K562 (cell line): ENCODE measurements at regions not wholly inside any gene's neighbourhood (a gene's known extent, or its start where the extent isn't known, plus 50 kb on each side); places are given as distances from the start of the nearest gene placed in this dataset.

Experiments
- ELF4 ChIP-seq: fragments of 450-650 bp; formaldehyde crosslinking; IDR thresholded peaks from 2 replicates; pipeline ENCODE4 v1.4.0; 2022; ENCODE audit warnings: missing genetic modification characterization
- RB1 ChIP-seq: fragments of 450-650 bp; IDR thresholded peaks from 2 replicates; pipeline ENCODE4 v1.6.1; 2017; ENCODE audit warnings: low read depth, mild to moderate bottlenecking
- REST ChIP-seq, 2 experiments: fragments of 450-650 bp; formaldehyde crosslinking in 1 of 2; IDR thresholded peaks; 2 replicates each; pipeline versions ENCODE4 v1.4.0 to v1.6.1; 2014 to 2020; ENCODE audit warnings: mild to moderate bottlenecking in 2 of 2, borderline replicate concordance in 1 of 2, low read depth in 1 of 2
- SMC3 ChIP-seq: conservative IDR thresholded peaks from 2 replicates; pipeline ENCODE4 v1.6.1; 2011; ENCODE audit warnings: low read depth, low read length, improper control_type of control experiment; ENCODE audit not compliant: insufficient read depth
- TF ChIP-seq, protein P1 (sequence below), 2 experiments: fragments of 450-650 bp in 1 of 2; sonication (generic) in 1 of 2; formaldehyde crosslinking; conservative IDR thresholded peaks; 2 replicates each; pipeline versions ENCODE4 v1.4.0 to v1.8.1; 2020 to 2022; ENCODE audit warnings: mild to moderate bottlenecking in 1 of 2, missing genetic modification reagents in 1 of 2

DNA sequence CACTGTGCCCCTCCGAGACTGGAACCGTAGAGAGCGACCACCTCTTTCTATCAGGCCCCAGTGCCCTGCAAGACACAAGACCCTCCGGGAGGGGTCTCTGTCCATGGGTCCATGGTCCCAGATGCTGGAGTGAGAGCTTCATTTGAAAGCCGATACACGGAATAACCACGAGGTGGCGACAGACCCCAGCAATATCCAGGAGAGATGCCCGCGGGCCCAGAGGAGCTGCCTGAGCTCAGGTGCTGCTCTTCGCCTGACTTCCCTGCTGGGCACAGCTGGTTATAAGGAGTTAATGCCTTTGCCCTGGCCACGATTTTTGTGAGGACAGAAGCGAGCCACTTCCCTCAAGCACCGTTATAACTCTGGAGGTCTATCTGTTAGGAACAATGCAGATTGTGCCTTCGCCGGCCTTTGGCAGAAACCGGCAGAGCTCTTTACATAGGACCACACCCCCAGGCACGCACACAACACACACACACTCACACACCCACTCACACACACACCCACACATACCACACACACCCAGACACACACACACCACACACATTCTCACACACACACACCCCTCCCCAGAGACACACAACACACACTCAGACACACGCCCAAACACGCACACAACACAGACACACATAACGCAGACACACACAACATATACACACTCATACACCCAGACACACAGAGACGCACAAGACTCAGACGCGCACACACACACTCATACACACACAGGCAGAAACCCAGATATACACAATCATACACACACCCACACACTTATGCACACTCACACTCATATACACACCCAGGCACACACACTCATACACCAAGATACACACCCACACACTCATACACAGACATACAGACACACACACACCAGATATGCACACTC, 436.4 kb downstream of the SOX9 start (continued):
- TF ChIP-seq REST (IDR thresholded peaks at IDR 0.05; ENCODE audit: borderline replicate concordance) (peak; percentile 51; the same call in 1 of the 2 replicates), REST (CRISPR knock-in tag; IDR thresholded peaks at IDR 0.05; ENCODE audit: low read depth) (no peak), ELF4 (CRISPR knock-in tag) (peak; percentile 19; the same call in 1 of the 2 replicates), RB1 (0 out of 2 replicates have a peak, but pooled peaks have one; percentile 24), SMC3 (peak; percentile 53)
- TF ChIP-seq, protein P1, sequence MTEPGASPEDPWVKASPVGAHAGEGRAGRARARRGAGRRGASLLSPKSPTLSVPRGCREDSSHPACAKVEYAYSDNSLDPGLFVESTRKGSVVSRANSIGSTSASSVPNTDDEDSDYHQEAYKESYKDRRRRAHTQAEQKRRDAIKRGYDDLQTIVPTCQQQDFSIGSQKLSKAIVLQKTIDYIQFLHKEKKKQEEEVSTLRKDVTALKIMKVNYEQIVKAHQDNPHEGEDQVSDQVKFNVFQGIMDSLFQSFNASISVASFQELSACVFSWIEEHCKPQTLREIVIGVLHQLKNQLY (CRISPR knock-in tag; conservative IDR thresholded peaks at IDR 0.05), result no peak
